GM12878 (cell line): ENCODE measurements at regions not wholly inside any gene's neighbourhood (a gene's known extent, or its start where the extent isn't known, plus 50 kb on each side); places are given as distances from the start of the nearest gene placed in this dataset.

Experiments used
- ATAC-seq: fragments of 200-7000 bp; cut with Tn5 transposase; 3 replicates; pipeline ENCODE4 v1.9.1; 2020; ENCODE audit warnings: mild to moderate bottlenecking, moderate library complexity
- BruUV-seq: library from RNA; stranded (reverse); fragments of 400-500 nt; replicated peaks from 2 replicates; lab custom pipeline; 2021; lab: Mats Ljungman, UMichigan
- CTCF ChIA-PET: fragments of 300-600 bp; sonication (Branson Sonifier 250); formaldehyde crosslinking; extraction: SDS; loops from one replicate; lab custom pipeline; 2021; ENCODE audit warnings: inconsistent platforms; lab: Yijun Ruan, JAX
- POLR2A ChIA-PET: fragments of 350-600 bp; formaldehyde crosslinking; extraction: SDS; loops from one replicate; lab custom pipeline; 2021; ENCODE audit warnings: inconsistent platforms; lab: Charles Lee
- RAD21 ChIA-PET: fragments of 300-600 bp; sonication (Branson Sonifier 250); formaldehyde crosslinking; loops from one replicate; lab custom pipeline; 2023; ENCODE audit warnings: antibody characterized with exemption; ENCODE audit not compliant: unreplicated experiment; lab: Charles Lee
- SMC1A ChIA-PET: fragments of 300-600 bp; sonication (Branson Sonifier 250); formaldehyde crosslinking; loops from one replicate; lab custom pipeline; 2023; ENCODE audit not compliant: unreplicated experiment, uncharacterized antibody; lab: Charles Lee
- DNase-seq: peaks from one replicate; pipeline ENCODE4 v3.0.0-alpha.2; 2011; ENCODE audit warnings: low read depth, low spot score
- FAIRE-seq: peaks from 3 replicates; lab custom pipeline; 2011; peaks lifted over from hg19 to GRCh38; lab: Jason Lieb, UNC
- H2AFZ ChIP-seq: 2 replicates; pipeline ENCODE4 v1.6.0; 2011; ENCODE audit warnings: low read depth, low read length, control low read depth; ENCODE audit not compliant: control insufficient read depth
- H3K27ac ChIP-seq: 2 replicates; pipeline ENCODE4 v1.5.1; 2011; ENCODE audit warnings: control low read depth; ENCODE audit not compliant: control insufficient read depth, insufficient read depth
- H3K27me3 ChIP-seq, 2 experiments: replicated peaks in 1 of 2; 2 replicates each; pipeline versions ENCODE4 v1.6.0 to v1.6.1; 2011; ENCODE audit warnings: low read length in 1 of 2; ENCODE audit not compliant: control insufficient read depth in 2 of 2, insufficient read depth in 2 of 2
- H3K36me3 ChIP-seq, 2 experiments: 2 replicates each; pipeline ENCODE4 v1.5.1; 2011; ENCODE audit warnings: low read length in 1 of 2; ENCODE audit not compliant: control insufficient read depth in 2 of 2, insufficient read depth in 2 of 2
- H3K4me1 ChIP-seq: 2 replicates; pipeline ENCODE4 v1.6.1; 2011; ENCODE audit warnings: mild to moderate bottlenecking, low read length, moderate library complexity, mixed read lengths; ENCODE audit not compliant: control insufficient read depth, insufficient read depth
- H3K4me2 ChIP-seq: 2 replicates; pipeline ENCODE4 v1.6.0; 2011; ENCODE audit warnings: control low read depth; ENCODE audit not compliant: control insufficient read depth, insufficient read depth
- H3K4me3 ChIP-seq: fragments of 200-600 bp; sonication (generic); 2 replicates; pipeline ENCODE4 v1.5.1; 2016
- H3K79me2 ChIP-seq: 2 replicates; pipeline ENCODE4 v1.6.0; 2011; ENCODE audit warnings: low read length; ENCODE audit not compliant: control insufficient read depth, insufficient read depth
- H3K9ac ChIP-seq: 2 replicates; pipeline ENCODE4 v1.8.0; 2011; ENCODE audit warnings: low read length, control low read depth, mixed read lengths; ENCODE audit not compliant: control insufficient read depth, insufficient read depth
- H3K9me3 ChIP-seq: replicated peaks from 3 replicates; pipeline ENCODE4 v1.5.1; 2011; ENCODE audit warnings: mild to moderate bottlenecking, low read length; ENCODE audit not compliant: control insufficient read depth, insufficient read depth
- H4K20me1 ChIP-seq: 2 replicates; pipeline ENCODE4 v1.6.0; 2011; ENCODE audit not compliant: control insufficient read depth, insufficient read depth
- BCL11A ChIP-seq: IDR thresholded peaks from 2 replicates; pipeline ENCODE4 v1.6.1; 2011; ENCODE audit warnings: low read depth, low read length
- BRCA1 ChIP-seq: IDR thresholded peaks from 2 replicates; pipeline ENCODE4 v1.6.1; 2011; ENCODE audit warnings: low read depth, low read length, improper control_type of control experiment
- ETV6 ChIP-seq, 2 experiments: fragments of 450-650 bp in 1 of 2; IDR thresholded peaks in 1 of 2; conservative IDR thresholded peaks in 1 of 2; 2 replicates each; pipeline ENCODE4 v1.6.1; 2014; ENCODE audit warnings: antibody characterized with exemption in 1 of 2, borderline replicate concordance in 1 of 2, low read depth in 1 of 2, mild to moderate bottlenecking in 1 of 2, moderate library complexity in 1 of 2
- FOXM1 ChIP-seq: IDR thresholded peaks from 2 replicates; pipeline ENCODE4 v1.6.1; 2012; ENCODE audit warnings: low read depth, mild to moderate bottlenecking, inconsistent platforms, low read length, moderate library complexity
- PAX8 ChIP-seq: fragments of 450-650 bp; IDR thresholded peaks from 2 replicates; pipeline ENCODE4 v1.6.1; 2017; ENCODE audit warnings: mild to moderate bottlenecking, moderate library complexity
- SIX5 ChIP-seq: IDR thresholded peaks from 2 replicates; pipeline ENCODE4 v1.6.1; 2011; ENCODE audit warnings: mild to moderate bottlenecking, low read depth, low read length, moderate library complexity; ENCODE audit not compliant: severe bottlenecking
- ZNF592 ChIP-seq: fragments of 450-650 bp; IDR thresholded peaks from 2 replicates; pipeline ENCODE4 v1.6.1; 2017; ENCODE audit warnings: mild to moderate bottlenecking, moderate library complexity
- ZNF687 ChIP-seq: fragments of 450-650 bp; IDR thresholded peaks from 2 replicates; pipeline ENCODE4 v1.6.1; 2017; ENCODE audit warnings: mild to moderate bottlenecking, moderate library complexity
- WGBS: methylation state at CpG from one replicate; pipeline ENCODE4 v1.1.6; 2016; ENCODE audit warnings: low lambda C conversion rate; ENCODE audit not compliant: insufficient replicate concordance, insufficient coverage; ENCODE audit errors: missing lambda C conversion rate; 5-methylcytosine and 5-hydroxymethylcytosine counted together
- in situ Hi-C: fragments of 300-500 bp; cut with MboI; formaldehyde crosslinking; loops from 9 replicates; pipeline ENCODE4 v1.14.3; 2018; ENCODE audit warnings: mixed read lengths
- intact Hi-C: fragments of 100-400 bp; cut with micrococcal nuclease; formaldehyde crosslinking; loops from one replicate; pipeline ENCODE4 v1.14.2; 2022; ENCODE audit not compliant: unreplicated experiment

- Histone ChIP-seq H3K27ac (no peak overlapping the region), H3K27me3 (no peaks in the 10 kb centered on the region), H3K4me3 (no peak overlapping the region), H3K9ac (no peak overlapping the region), H2AFZ (no peak overlapping the region), H3K4me1 (no peaks in the 10 kb centered on the region), H3K9me3 (no peaks in the 10 kb centered on the region), H4K20me1 (no peaks in the 10 kb centered on the region), H3K79me2 (no peaks in the 10 kb centered on the region), H3K4me2 (no peak overlapping the region), H3K36me3 (no peaks in the 10 kb centered on the region)
- no peak for FAIRE-seq
- in situ Hi-C loops (no loop called here), intact Hi-C loops (no loop called here)
- 33% methylated on average over 6 of the region's 6 CpGs for WGBS
- RAD21 ChIA-PET: no interaction called here
- BruUV-seq: no TSS peak
- DNase-seq: no peak
- SMC1A ChIA-PET: no interaction called here
- ATAC-seq: peak; percentile 46; the same call in 2 of the 3 replicates
- POLR2A ChIA-PET: no interaction called here
- TF ChIP-seq ETV6 (conservative IDR thresholded peaks at IDR 0.05 in 1 of 2, IDR thresholded peaks at IDR 0.05 in 1 of 2; ENCODE audit: borderline replicate concordance in 1 of 2, low read depth in 1 of 2) (0 out of 4 replicates have a peak, but pooled peaks of 1 of the 2 experiments have one; percentile 24), BRCA1 (no peak)
- CTCF ChIA-PET: no interaction called here
Observed at GRCh38 chr2:138930571-138930970, 150.4 kb upstream of the NXPH2 start.

- ATAC-seq (no peak), FAIRE-seq (no peak), DNase-seq (no peak)
- H4K20me1 ChIP-seq: no peaks in the 10 kb centered on the region
- POLR2A ChIA-PET: no interaction called here
- no TSS peak for BruUV-seq
- no peaks in the 10 kb centered on the region for H3K36me3 ChIP-seq
- 6% methylated on average over 1 of the region's 1 CpG for WGBS
- H3K4me2 ChIP-seq: no peak overlapping the region
- intact Hi-C loops (loop anchor here (10.0 kb wide), 1 partner anchor 1936 kb away; no protein-coding TSS in a partner anchor), in situ Hi-C loops (no loop called here)
- H3K4me3 ChIP-seq: no peak overlapping the region
- H3K9me3 ChIP-seq: no peaks in the 10 kb centered on the region
- no peak overlapping the region for H3K27ac ChIP-seq
- no peaks in the 10 kb centered on the region for H3K27me3 ChIP-seq
- SMC1A ChIA-PET: no interaction called here
- no peak overlapping the region for H3K9ac ChIP-seq
- H3K79me2 ChIP-seq: no peaks in the 10 kb centered on the region
- H2AFZ ChIP-seq: no peak overlapping the region
- RAD21 ChIA-PET: no interaction called here
- CTCF ChIA-PET: interaction anchor here (1.0 kb wide), 1 partner anchor 82 kb away, joined by 3 read pairs; no protein-coding TSS in a partner anchor
- no peaks in the 10 kb centered on the region for H3K4me1 ChIP-seq
- TF ChIP-seq ZNF592 (no peak), ZNF687 (no peak), FOXM1 (no peak), BCL11A (no peak), PAX8 (no peak), SIX5 (no peak)
Observed at GRCh38 chr2:138928374-138929021, 148.3 kb upstream of the NXPH2 start.
